GM13976 (cell line): ENCODE measurements at regions not wholly inside any gene's neighbourhood (a gene's known extent, or its start where the extent isn't known, plus 50 kb on each side); places are given as distances from the start of the nearest gene placed in this dataset.

ENCODE experiments used
- DNase-seq: peaks from one replicate; pipeline ENCODE4 v3.0.0; 2012; ENCODE audit warnings: low spot score
- CTCF ChIP-seq: IDR thresholded peaks from 2 replicates; pipeline ENCODE4 v1.5.1; 2012; ENCODE audit warnings: borderline replicate concordance, mild to moderate bottlenecking; ENCODE audit not compliant: insufficient read depth; ENCODE audit errors: extremely low read depth, missing control alignments, control extremely low read depth
- in situ Hi-C: fragments of 300-500 bp; cut with MboI; formaldehyde crosslinking; loops from one replicate; pipeline ENCODE4 v1.12.0; 2022; ENCODE audit warnings: low sequenced_read_pairs, mixed read lengths, inconsistent platforms; ENCODE audit not compliant: unreplicated experiment

DNA sequence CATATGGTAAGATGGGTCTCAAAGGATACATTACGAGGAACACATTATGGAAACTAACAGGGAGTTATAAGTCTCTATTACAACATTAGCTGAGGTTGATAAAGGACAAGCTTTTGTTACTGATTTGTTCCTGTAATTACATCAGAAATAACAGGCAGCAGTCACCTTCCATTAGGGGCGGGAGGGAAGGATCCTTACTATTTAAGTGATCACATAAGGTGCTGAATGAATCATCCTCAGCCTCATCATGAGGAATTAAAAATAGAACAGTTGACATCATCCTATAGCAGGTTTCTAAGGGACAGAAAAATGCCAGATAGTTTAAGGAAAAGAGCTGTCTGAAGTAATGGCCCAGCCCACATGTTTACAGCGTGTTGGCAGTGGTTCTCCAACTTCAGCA lies 86.9 kb upstream of the MGAT5 start:
- no peak for TF ChIP-seq CTCF
- in situ Hi-C loops = no loop called here

DNA sequence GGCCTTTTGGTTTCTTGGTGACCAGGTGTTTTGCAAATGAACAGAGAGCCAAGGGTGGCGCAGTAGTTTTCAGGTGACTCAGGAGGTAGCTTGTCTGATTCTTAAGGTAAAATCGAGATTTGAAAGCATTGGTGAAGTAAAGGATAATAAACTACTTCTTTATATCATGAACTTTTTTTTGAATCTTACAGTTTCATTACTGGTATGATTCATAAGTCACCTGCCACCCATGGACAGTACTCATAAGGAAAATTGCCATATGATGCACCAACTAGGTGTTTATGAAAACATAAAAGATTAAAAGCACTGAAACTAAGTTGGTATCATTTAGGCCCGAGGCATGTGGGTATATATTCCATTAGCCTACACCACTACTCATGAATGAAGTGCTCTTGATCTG lies 84.1 kb upstream of the MGAT5 start:
- in situ Hi-C loops = no loop called here
- TF ChIP-seq CTCF = no peak
- no peak for DNase-seq

More for the DNA sequence above, 86.9 kb upstream of the MGAT5 start:
- DNase-seq = no peak

DNA sequence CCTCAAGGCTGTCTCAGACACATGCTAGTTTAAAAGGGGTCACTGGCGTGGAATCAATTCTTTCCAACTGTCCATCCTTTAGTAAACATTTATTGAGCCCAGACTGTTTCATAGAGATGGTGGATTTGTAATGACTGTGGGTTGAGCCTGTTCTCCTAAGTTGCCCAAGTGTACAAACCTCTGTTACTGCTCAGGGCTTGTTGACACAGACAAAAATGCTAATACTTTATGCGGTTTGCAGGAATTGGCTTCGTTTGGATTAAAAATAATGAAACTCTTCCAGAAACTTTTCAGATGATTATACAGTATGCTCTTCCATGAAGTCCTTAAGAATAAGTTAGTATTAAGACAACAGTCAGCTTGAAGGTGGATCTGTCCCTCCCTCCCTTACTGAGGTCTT lies 83.6 kb upstream of the MGAT5 start:
- no peak for DNase-seq
- in situ Hi-C loops = no loop called here
- no peak for TF ChIP-seq CTCF

- DNase-seq = no peak
- in situ Hi-C loops = no loop called here
These were observed 83.2 kb upstream of the MGAT5 start for GRCh38 chr2:134170700-134171099.

GRCh38 chr2:134173338-134174016 lies 80.4 kb upstream of the MGAT5 start:
- no peak for TF ChIP-seq CTCF
- in situ Hi-C loops = no loop called here
- no peak for DNase-seq

More at GRCh38 chr2:134170700-134171099, 83.2 kb upstream of the MGAT5 start:
- no peak for TF ChIP-seq CTCF

GRCh38 chr2:134174711-134175110 lies 79.2 kb upstream of the MGAT5 start:
- TF ChIP-seq CTCF = no peak
- no peak for DNase-seq
- in situ Hi-C loops = no loop called here

DNA sequence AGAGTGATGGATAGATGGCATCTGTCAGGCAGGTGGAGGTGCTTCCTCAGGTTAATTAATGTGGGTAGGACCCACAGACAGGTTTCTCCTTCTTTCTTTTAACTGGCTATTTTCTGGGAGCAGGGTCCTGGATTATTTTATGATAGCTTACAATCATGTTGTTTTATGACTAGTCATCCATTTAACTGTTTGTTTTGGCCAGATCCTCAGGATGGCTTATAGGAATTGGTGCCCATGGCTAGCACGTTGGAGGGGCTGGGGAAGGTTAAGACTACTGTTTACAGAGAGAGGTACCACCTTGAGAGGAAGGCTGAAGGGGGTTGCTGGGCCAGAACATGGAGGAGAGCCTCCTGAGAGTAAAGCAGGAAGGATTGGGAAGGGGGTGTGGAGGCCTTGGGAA lies 78.0 kb upstream of the MGAT5 start:
- no peak for DNase-seq
- TF ChIP-seq CTCF = no peak
- in situ Hi-C loops = no loop called here
